Natural killer cell (primary cell): ENCODE measurements at regions not wholly inside any gene's neighbourhood (a gene's known extent, or its start where the extent isn't known, plus 50 kb on each side); places are given as distances from the start of the nearest gene placed in this dataset.

Experiments used
- ATAC-seq, 3 donors: fragments of 150-1000 bp in 2 of 3; fragments of 200-7000 bp in 1 of 3; cut with Tn5 transposase; 1 replicate in 1 of 3; 2 replicates in 2 of 3; pipeline ENCODE4 v1.10.0; 2021; ENCODE audit warnings: mild to moderate bottlenecking in 2 of 3, moderate library complexity in 2 of 3
- DNase-seq, 2 donors: peaks; one replicate each; pipeline versions ENCODE4 v3.0.0 to v3.0.0-alpha.2; 2013 to 2021; ENCODE audit warnings: mixed read lengths in 1 of 2
- H3K27ac ChIP-seq: one replicate; pipeline ENCODE4 v1.5.1; 2013; ENCODE audit warnings: mild to moderate bottlenecking, low read length
- H3K27me3 ChIP-seq: one replicate; pipeline ENCODE4 v1.6.1; 2013; ENCODE audit warnings: low read length; ENCODE audit not compliant: control insufficient read depth, insufficient read depth
- H3K36me3 ChIP-seq: one replicate; pipeline ENCODE4 v1.6.1; 2013; ENCODE audit warnings: low read length; ENCODE audit not compliant: control insufficient read depth, insufficient read depth
- H3K4me1 ChIP-seq: one replicate; pipeline ENCODE4 v1.6.1; 2013; ENCODE audit warnings: low read length; ENCODE audit not compliant: control insufficient read depth, insufficient read depth
- H3K4me3 ChIP-seq: one replicate; pipeline ENCODE4 v1.5.1; 2013; ENCODE audit warnings: low read length
- H3K9me3 ChIP-seq: one replicate; pipeline ENCODE4 v1.6.1; 2013; ENCODE audit warnings: low read length; ENCODE audit not compliant: control insufficient read depth, insufficient read depth
- H3K27ac Mint-ChIP-seq, 2 donors: one replicate each; pipeline ENCODE4 v1.8.0; 2022; ENCODE audit warnings: mild to moderate bottlenecking in 2 of 2, mixed read lengths in 2 of 2, moderate library complexity in 1 of 2
- H3K27me3 Mint-ChIP-seq, 2 donors: one replicate each; pipeline ENCODE4 v1.8.0; 2022; ENCODE audit warnings: low read depth in 2 of 2, mixed read lengths in 2 of 2
- H3K36me3 Mint-ChIP-seq: one replicate; pipeline ENCODE4 v1.8.0; 2022; ENCODE audit warnings: mixed read lengths
- H3K4me1 Mint-ChIP-seq, 2 donors: one replicate each; pipeline ENCODE4 v1.8.0; 2022; ENCODE audit warnings: mixed read lengths in 2 of 2
- H3K4me3 Mint-ChIP-seq: one replicate; pipeline ENCODE4 v1.8.0; 2022; ENCODE audit warnings: mild to moderate bottlenecking, moderate library complexity, mixed read lengths
- H3K9me3 Mint-ChIP-seq, 2 donors: one replicate each; pipeline ENCODE4 v1.8.0; 2022; ENCODE audit warnings: mixed read lengths in 2 of 2
- CTCF ChIP-seq: fragments of 200-600 bp; IDR thresholded peaks from one replicate; pipeline ENCODE4 v1.8.0; 2022; ENCODE audit warnings: antibody characterized with exemption
- WGBS: methylation state at CpG from one replicate; pipeline ENCODE4 v1.1.7; 2013; ENCODE audit warnings: missing lambda C conversion rate; ENCODE audit not compliant: insufficient coverage; 5-methylcytosine and 5-hydroxymethylcytosine counted together
- intact Hi-C: fragments of 100-400 bp; cut with micrococcal nuclease; formaldehyde crosslinking; loops from one replicate; pipeline ENCODE4 v1.14.2; 2022

- no peaks in the 10 kb centered on the region for H3K27me3 ChIP-seq
- no peaks in the 10 kb centered on the region for H3K36me3 ChIP-seq
- H3K27ac Mint-ChIP-seq, result no peak overlapping the region
- no peaks in the 10 kb centered on the region for H3K36me3 Mint-ChIP-seq
- no peaks in the 10 kb centered on the region for H3K4me1 ChIP-seq
- H3K9me3 ChIP-seq, result no peaks in the 10 kb centered on the region
- ATAC-seq (no peak), DNase-seq (no peak)
- H3K4me3 Mint-ChIP-seq, result no peak overlapping the region
- H3K27me3 Mint-ChIP-seq, result no peaks in the 10 kb centered on the region
- intact Hi-C loops, result no loop called here
- H3K4me3 ChIP-seq, result no peak overlapping the region
- 86% methylated on average over 1 of the region's 1 CpG for WGBS
- H3K4me1 Mint-ChIP-seq, result no peaks in the 10 kb centered on the region
- no peak for TF ChIP-seq CTCF
- no peaks in the 10 kb centered on the region for H3K9me3 Mint-ChIP-seq
- H3K27ac ChIP-seq, result no peak overlapping the region
Measured at GRCh38 chr6:109279628-109280027, 102.6 kb downstream of the CD164 start.

GRCh38 chr6:109271622-109272021 lies 110.6 kb downstream of the CD164 start:
- H3K9me3 ChIP-seq, result peaks cover 4% of the 10 kb centered on the region
- no peaks in the 10 kb centered on the region for H3K27me3 ChIP-seq
- Mint-ChIP-seq H3K4me1 (no peaks in the 10 kb centered on the region), H3K27me3 (no peaks in the 10 kb centered on the region), H3K36me3 (no peaks in the 10 kb centered on the region), H3K9me3 (peaks cover 0 to 5% of the 10 kb centered on the region in 2 donors), H3K27ac (no peak overlapping the region), H3K4me3 (no peak overlapping the region)
- H3K36me3 ChIP-seq, result no peaks in the 10 kb centered on the region
- H3K27ac ChIP-seq, result no peak overlapping the region
- ATAC-seq, result no peak
- intact Hi-C loops, result no loop called here
- DNase-seq, result no peak
- no peaks in the 10 kb centered on the region for H3K4me1 ChIP-seq
- WGBS, result no CpG with 5 or more reads among the region's 2 CpGs
- no peak for TF ChIP-seq CTCF
- H3K4me3 ChIP-seq, result no peak overlapping the region

- no peak for ATAC-seq
- H3K27me3 ChIP-seq, result no peaks in the 10 kb centered on the region
- Mint-ChIP-seq H3K36me3 (no peaks in the 10 kb centered on the region), H3K4me1 (no peaks in the 10 kb centered on the region), H3K4me3 (no peak overlapping the region), H3K27me3 (no peaks in the 10 kb centered on the region), H3K9me3 (peaks cover 0 to 5% of the 10 kb centered on the region in 2 donors), H3K27ac (no peak overlapping the region)
- peaks cover 4% of the 10 kb centered on the region for H3K9me3 ChIP-seq
- H3K4me1 ChIP-seq, result no peaks in the 10 kb centered on the region
- no peak overlapping the region for H3K4me3 ChIP-seq
- TF ChIP-seq CTCF, result no peak
- no peaks in the 10 kb centered on the region for H3K36me3 ChIP-seq
- DNase-seq, result no peak
- 95% methylated on average over 1 of the region's 1 CpG for WGBS
- intact Hi-C loops, result no loop called here
- H3K27ac ChIP-seq, result no peak overlapping the region
Measured at GRCh38 chr6:109269953-109270517, 112.2 kb downstream of the CD164 start.

GRCh38 chr6:109269057-109269456 lies 113.2 kb downstream of the CD164 start:
- peaks cover 4% of the 10 kb centered on the region for H3K9me3 ChIP-seq
- peaks cover 0 to 5% of the 10 kb centered on the region in 2 donors for H3K9me3 Mint-ChIP-seq
- no peaks in the 10 kb centered on the region for H3K4me1 Mint-ChIP-seq
- H3K27me3 ChIP-seq, result no peaks in the 10 kb centered on the region
- H3K27ac Mint-ChIP-seq, result no peak overlapping the region
- H3K4me3 Mint-ChIP-seq, result no peak overlapping the region
- H3K27ac ChIP-seq, result no peak overlapping the region
- no peaks in the 10 kb centered on the region for H3K36me3 ChIP-seq
- DNase-seq (no peak), ATAC-seq (no peak)
- TF ChIP-seq CTCF, result no peak
- H3K4me1 ChIP-seq, result no peaks in the 10 kb centered on the region
- intact Hi-C loops, result no loop called here
- WGBS, result 89% methylated on average over 7 of the region's 7 CpGs
- H3K27me3 Mint-ChIP-seq, result no peaks in the 10 kb centered on the region
- no peaks in the 10 kb centered on the region for H3K36me3 Mint-ChIP-seq
- no peak overlapping the region for H3K4me3 ChIP-seq
